Activated naive CD4-positive, alpha-beta T cell treated with anti-CD3 and anti-CD28 coated beads, Interleukin-2, amount 10 ng/mL, durations not matched to agents 7 days and 5 days (primary cell): ENCODE measurements at regions not wholly inside any gene's neighbourhood (a gene's known extent, or its start where the extent isn't known, plus 50 kb on each side); places are given as distances from the start of the nearest gene placed in this dataset.
A peak's percentile ranks its signal among the peaks of the same experiment; 100 is the strongest.
"Not testable (repeated sequence)": the region's sequence is repeated elsewhere in the genome, so short reads cannot be mapped to it uniquely, and the experiment has no call there.

ENCODE experiments used
- CTCF ChIA-PET: fragments of 350-600 bp; sonication (Branson Sonifier 250); formaldehyde crosslinking; loops from one replicate; lab custom pipeline; 2021; ENCODE audit warnings: antibody characterized with exemption; lab: Charles Lee
- DNase-seq: peaks from one replicate; pipeline ENCODE4 v3.0.0-alpha.2; 2020
- H3K27ac Mint-ChIP-seq: one replicate; pipeline ENCODE4 v1.8.0; 2021; ENCODE audit warnings: mild to moderate bottlenecking, moderate library complexity, mixed read lengths
- H3K27me3 Mint-ChIP-seq: one replicate; pipeline ENCODE4 v1.8.0; 2021; ENCODE audit warnings: mild to moderate bottlenecking, mixed read lengths
- H3K36me3 Mint-ChIP-seq: one replicate; pipeline ENCODE4 v1.8.0; 2021; ENCODE audit warnings: mixed read lengths
- H3K4me1 Mint-ChIP-seq: one replicate; pipeline ENCODE4 v1.8.0; 2021; ENCODE audit warnings: mixed read lengths
- H3K4me3 Mint-ChIP-seq: one replicate; pipeline ENCODE4 v1.8.0; 2021; ENCODE audit warnings: mild to moderate bottlenecking, moderate library complexity, mixed read lengths
- H3K9me3 Mint-ChIP-seq: one replicate; pipeline ENCODE4 v1.8.0; 2021; ENCODE audit warnings: mixed read lengths

- Mint-ChIP-seq H3K27me3 (peaks cover 16% of the 10 kb centered on the region), H3K4me3 (no peak overlapping the region), H3K27ac (no peak overlapping the region), H3K36me3 (no peaks in the 10 kb centered on the region), H3K4me1 (peaks cover 23% of the 10 kb centered on the region), H3K9me3 (no peaks in the 10 kb centered on the region)
- CTCF ChIA-PET = no interaction called here
- no peak for DNase-seq
These were observed 176.5 kb downstream of the PSMG1 start for GRCh38 chr21:39006571-39007311.

DNA sequence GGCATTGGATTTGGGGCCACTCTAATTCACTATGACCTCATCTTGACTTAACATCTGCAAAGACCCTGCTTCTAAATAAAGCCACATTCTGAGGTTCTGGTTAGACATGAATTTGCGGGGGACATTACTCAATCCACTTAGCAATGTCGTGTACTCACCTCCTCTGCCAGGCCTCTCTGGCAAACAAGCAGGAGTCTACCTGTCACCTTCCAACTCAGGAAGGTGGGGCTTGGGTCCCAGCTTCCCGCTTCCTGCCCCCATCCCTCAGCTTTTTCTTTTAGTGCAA lies 177.8 kb downstream of the PSMG1 start:
- CTCF ChIA-PET = no interaction called here
- Mint-ChIP-seq H3K27me3 (peaks cover 16% of the 10 kb centered on the region), H3K36me3 (no peaks in the 10 kb centered on the region), H3K9me3 (no peaks in the 10 kb centered on the region), H3K4me3 (no peak overlapping the region), H3K27ac (no peak overlapping the region), H3K4me1 (peaks cover 23% of the 10 kb centered on the region)
- no peak for DNase-seq

GRCh38 chr21:39004634-39005501 lies 178.4 kb downstream of the PSMG1 start:
- no peak overlapping the region for H3K4me3 Mint-ChIP-seq
- peak overlapping the region; percentile 75 for H3K27ac Mint-ChIP-seq

GRCh38 chr21:39003982-39004633 lies 179.1 kb downstream of the PSMG1 start:
- H3K4me3 Mint-ChIP-seq = no peak overlapping the region
- H3K9me3 Mint-ChIP-seq = no peaks in the 10 kb centered on the region
- H3K27ac Mint-ChIP-seq = peak overlapping the region; percentile 69
- CTCF ChIA-PET = no interaction called here
- no peak for DNase-seq
- peaks cover 23% of the 10 kb centered on the region for H3K4me1 Mint-ChIP-seq
- no peaks in the 10 kb centered on the region for H3K36me3 Mint-ChIP-seq
- peaks cover 21% of the 10 kb centered on the region for H3K27me3 Mint-ChIP-seq

More at GRCh38 chr21:39004634-39005501, 178.4 kb downstream of the PSMG1 start:
- peak; percentile 27 for DNase-seq
- no peaks in the 10 kb centered on the region for H3K9me3 Mint-ChIP-seq
- no peaks in the 10 kb centered on the region for H3K36me3 Mint-ChIP-seq
- H3K27me3 Mint-ChIP-seq = peaks cover 18% of the 10 kb centered on the region
- H3K4me1 Mint-ChIP-seq = peaks cover 23% of the 10 kb centered on the region
- CTCF ChIA-PET = no interaction called here

- Mint-ChIP-seq H3K27me3 (peaks cover 21% of the 10 kb centered on the region), H3K4me3 (no peak overlapping the region), H3K4me1 (peaks cover 23% of the 10 kb centered on the region), H3K27ac (no peak overlapping the region), H3K9me3 (no peaks in the 10 kb centered on the region), H3K36me3 (no peaks in the 10 kb centered on the region)
- CTCF ChIA-PET = no interaction called here
- no peak for DNase-seq
These were observed 181.9 kb downstream of the PSMG1 start for GRCh38 chr21:39001341-39001740.

DNA sequence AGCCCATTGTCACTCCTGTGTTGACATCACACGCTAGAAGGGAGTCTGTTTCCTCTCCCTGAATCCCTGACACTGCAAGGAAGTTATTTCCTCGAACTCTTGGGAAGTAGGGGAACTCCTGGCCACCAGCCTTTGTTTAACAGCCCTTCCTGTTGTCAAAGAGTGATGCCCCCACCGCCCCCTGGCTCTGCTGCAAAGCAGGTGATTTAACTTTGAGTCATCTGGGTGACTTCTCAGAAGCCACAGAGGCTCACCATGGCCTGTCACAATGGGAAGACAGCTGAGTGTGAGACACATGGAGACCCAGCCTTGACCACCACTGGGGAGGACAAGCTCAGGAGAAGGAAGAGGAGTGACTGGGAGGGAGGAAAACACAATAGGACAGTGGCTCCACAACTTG lies 182.8 kb downstream of the PSMG1 start:
- DNase-seq = no peak
- Mint-ChIP-seq H3K4me1 (peaks cover 23% of the 10 kb centered on the region), H3K36me3 (no peaks in the 10 kb centered on the region), H3K27ac (no peak overlapping the region), H3K27me3 (peaks cover 24% of the 10 kb centered on the region), H3K9me3 (no peaks in the 10 kb centered on the region), H3K4me3 (no peak overlapping the region)
- CTCF ChIA-PET = interaction anchor here (0.9 kb wide), 1 partner anchor 230 kb away, joined by 3 read pairs; no protein-coding TSS in a partner anchor

- CTCF ChIA-PET = no interaction called here
These were observed 184.1 kb downstream of the PSMG1 start for GRCh38 chr21:38999161-38999560.

DNA sequence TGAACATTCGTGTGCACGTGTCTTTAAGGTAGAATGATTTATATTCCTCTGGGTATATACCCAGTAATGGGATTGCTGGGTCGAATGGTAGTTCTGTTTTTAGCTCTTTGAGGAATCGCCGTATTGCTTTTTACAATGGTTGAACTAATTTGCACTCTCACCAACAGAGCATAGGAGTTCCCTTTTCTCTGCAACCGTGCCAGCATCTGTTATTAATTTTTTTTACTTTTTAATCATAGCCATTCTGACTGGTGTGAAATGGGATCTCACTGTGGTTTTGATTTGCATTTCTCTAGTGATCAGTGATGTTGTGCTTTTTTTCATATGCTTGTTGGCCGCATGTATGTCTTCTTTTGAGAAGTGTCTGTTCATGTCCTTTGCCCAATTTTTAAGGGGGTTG lies 185.0 kb downstream of the PSMG1 start:
- H3K36me3 Mint-ChIP-seq, CTCF ChIA-PET, H3K27ac Mint-ChIP-seq, DNase-seq, H3K4me3 Mint-ChIP-seq, H3K9me3 Mint-ChIP-seq, H3K4me1 Mint-ChIP-seq: not testable (repeated sequence)
- peaks cover 34% of the 10 kb centered on the region for H3K27me3 Mint-ChIP-seq

More at GRCh38 chr21:38999161-38999560, 184.1 kb downstream of the PSMG1 start:
- no peak overlapping the region for H3K27ac Mint-ChIP-seq
- H3K4me3 Mint-ChIP-seq = no peak overlapping the region
- no peak for DNase-seq
- H3K27me3 Mint-ChIP-seq = peaks cover 26% of the 10 kb centered on the region
- H3K4me1 Mint-ChIP-seq = peaks cover 11% of the 10 kb centered on the region
- no peaks in the 10 kb centered on the region for H3K36me3 Mint-ChIP-seq
- H3K9me3 Mint-ChIP-seq = no peaks in the 10 kb centered on the region

GRCh38 chr21:38997843-38998175 lies 185.4 kb downstream of the PSMG1 start:
- CTCF ChIA-PET, H3K27ac Mint-ChIP-seq, H3K4me3 Mint-ChIP-seq, H3K9me3 Mint-ChIP-seq, H3K36me3 Mint-ChIP-seq, H3K4me1 Mint-ChIP-seq, DNase-seq: not testable (repeated sequence)
- H3K27me3 Mint-ChIP-seq = peaks cover 34% of the 10 kb centered on the region

- Mint-ChIP-seq H3K9me3 (no peaks in the 10 kb centered on the region), H3K27me3 (peaks cover 37% of the 10 kb centered on the region), H3K4me1 (no peaks in the 10 kb centered on the region), H3K4me3 (no peak overlapping the region), H3K36me3 (no peaks in the 10 kb centered on the region), H3K27ac (no peak overlapping the region)
- CTCF ChIA-PET = no interaction called here
- DNase-seq = no peak
These were observed 186.0 kb downstream of the PSMG1 start for GRCh38 chr21:38997051-38997842.

DNA sequence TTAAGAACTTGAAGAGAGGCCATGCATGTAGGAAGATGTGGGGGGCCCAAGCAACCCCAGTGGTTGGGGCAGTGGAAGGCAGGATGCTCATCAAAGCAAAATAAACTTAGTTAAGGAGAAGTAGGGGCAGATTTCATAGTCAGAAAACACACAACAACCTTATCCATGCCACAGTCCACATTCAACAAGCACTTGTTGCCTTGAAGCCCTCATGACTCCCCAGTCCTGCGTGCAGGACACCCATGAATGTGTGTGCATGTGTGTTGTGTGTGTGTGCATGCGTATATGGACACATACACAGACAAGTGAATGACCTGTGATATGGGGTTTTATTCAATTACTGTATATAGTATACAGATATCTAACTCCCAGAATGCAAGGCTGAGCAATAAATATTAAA lies 186.9 kb downstream of the PSMG1 start:
- no peak overlapping the region for H3K27ac Mint-ChIP-seq

GRCh38 chr21:38995731-38996130 lies 187.5 kb downstream of the PSMG1 start:
- Mint-ChIP-seq H3K4me1 (no peaks in the 10 kb centered on the region), H3K27me3 (peaks cover 47% of the 10 kb centered on the region), H3K36me3 (no peaks in the 10 kb centered on the region)

More for the DNA sequence above, 186.9 kb downstream of the PSMG1 start:
- H3K9me3 Mint-ChIP-seq = no peaks in the 10 kb centered on the region
- peaks cover 45% of the 10 kb centered on the region for H3K27me3 Mint-ChIP-seq
- H3K36me3 Mint-ChIP-seq = no peaks in the 10 kb centered on the region
- CTCF ChIA-PET = no interaction called here
- no peak overlapping the region for H3K4me3 Mint-ChIP-seq
- no peaks in the 10 kb centered on the region for H3K4me1 Mint-ChIP-seq
- no peak for DNase-seq

DNA sequence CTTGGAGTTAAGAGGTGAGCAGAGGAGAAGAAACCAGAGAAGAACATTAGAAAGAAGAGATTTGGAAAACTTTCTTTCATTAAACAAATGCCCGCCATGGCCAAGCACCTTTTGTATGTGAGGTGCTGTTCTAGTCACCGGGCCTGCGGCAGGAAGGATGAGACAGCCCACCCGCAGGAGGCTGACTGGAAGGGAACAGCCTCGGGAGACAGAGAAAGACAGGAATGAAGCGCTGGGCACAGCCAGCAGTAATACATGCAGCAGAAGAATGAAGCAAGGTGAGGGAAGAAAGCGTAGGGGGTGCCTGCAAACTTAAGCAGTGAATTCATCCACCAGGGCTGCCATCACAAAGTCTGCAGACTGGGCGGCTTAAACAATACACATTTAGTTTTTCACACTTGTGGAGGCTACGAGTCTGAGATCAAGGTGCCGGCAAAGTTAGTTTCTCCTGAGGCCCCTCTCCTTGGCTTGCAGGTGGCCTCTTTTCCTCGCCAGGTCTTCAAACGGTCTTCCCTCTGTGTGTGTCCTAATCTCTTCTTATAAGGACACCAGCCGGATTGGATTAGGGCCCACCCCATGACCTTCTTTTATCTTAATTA lies 188.1 kb downstream of the PSMG1 start:
- H3K4me1 Mint-ChIP-seq = no peaks in the 10 kb centered on the region
- CTCF ChIA-PET = no interaction called here

More at GRCh38 chr21:38995731-38996130, 187.5 kb downstream of the PSMG1 start:
- Mint-ChIP-seq H3K27ac (no peak overlapping the region), H3K9me3 (no peaks in the 10 kb centered on the region), H3K4me3 (no peak overlapping the region)
- no peak for DNase-seq
- CTCF ChIA-PET = no interaction called here

GRCh38 chr21:38994042-38994441 lies 188.3 kb downstream of the ETS2 start:
- peaks cover under 1% of the 10 kb centered on the region for H3K4me1 Mint-ChIP-seq
- H3K4me3 Mint-ChIP-seq = no peak overlapping the region
- peaks cover 59% of the 10 kb centered on the region for H3K27me3 Mint-ChIP-seq
- H3K36me3 Mint-ChIP-seq = no peaks in the 10 kb centered on the region
- CTCF ChIA-PET = no interaction called here
- no peak overlapping the region for H3K27ac Mint-ChIP-seq
- no peaks in the 10 kb centered on the region for H3K9me3 Mint-ChIP-seq
- no peak for DNase-seq

More for the DNA sequence above, 188.1 kb downstream of the PSMG1 start:
- no peaks in the 10 kb centered on the region for H3K36me3 Mint-ChIP-seq
- peaks cover 52% of the 10 kb centered on the region for H3K27me3 Mint-ChIP-seq
- no peaks in the 10 kb centered on the region for H3K9me3 Mint-ChIP-seq
- H3K4me3 Mint-ChIP-seq = no peak overlapping the region
- H3K27ac Mint-ChIP-seq = no peak overlapping the region
- no peak for DNase-seq
